Stromal cell of bone marrow (primary cell): ENCODE measurements at regions not wholly inside any gene's neighbourhood (a gene's known extent, or its start where the extent isn't known, plus 50 kb on each side); places are given as distances from the start of the nearest gene placed in this dataset.

Source experiments
- DNase-seq: peaks from one replicate; pipeline ENCODE4 v3.0.0-alpha.2; 2012; ENCODE audit warnings: low read depth

- DNase-seq = no peak
Measured at GRCh38 chr2:81549646-81550045, 1245.1 kb upstream of the LRRTM1 start.

DNA sequence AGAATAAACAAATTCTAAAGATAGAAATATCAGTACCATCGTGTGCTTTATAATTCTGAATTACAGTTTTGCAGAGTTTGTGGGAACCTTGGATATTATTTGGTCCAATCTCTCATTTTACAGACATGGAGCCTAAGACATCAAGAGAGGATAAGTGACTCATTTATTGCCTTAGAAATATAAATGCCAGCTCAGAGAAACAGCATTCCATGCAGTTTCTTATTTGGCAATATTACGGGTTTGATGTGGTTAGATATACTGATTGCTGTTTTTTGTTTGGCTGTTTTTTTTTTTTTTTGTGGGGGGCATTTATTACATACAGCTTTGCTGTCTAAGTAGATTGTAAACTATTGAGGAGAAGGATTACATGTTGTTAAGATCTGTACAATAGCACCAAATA lies 1241.1 kb upstream of the LRRTM1 start:
- DNase-seq = no peak

- no peak for DNase-seq
Measured at GRCh38 chr2:81542119-81542518, 1237.6 kb upstream of the LRRTM1 start.

- DNase-seq = no peak
Measured at GRCh38 chr2:81529944-81530343, 1225.4 kb upstream of the LRRTM1 start.

- no peak for DNase-seq
Measured at GRCh38 chr2:81528852-81529480, 1224.4 kb upstream of the LRRTM1 start.

GRCh38 chr2:81523344-81523743 lies 1218.8 kb upstream of the LRRTM1 start:
- no peak for DNase-seq

- no peak for DNase-seq
Measured at GRCh38 chr2:81513328-81513727, 1208.8 kb upstream of the LRRTM1 start.

- no peak for DNase-seq
Measured at GRCh38 chr2:81505586-81505985, 1201.0 kb upstream of the LRRTM1 start.

GRCh38 chr2:81495556-81495955 lies 1191.0 kb upstream of the LRRTM1 start:
- DNase-seq = no peak

DNA sequence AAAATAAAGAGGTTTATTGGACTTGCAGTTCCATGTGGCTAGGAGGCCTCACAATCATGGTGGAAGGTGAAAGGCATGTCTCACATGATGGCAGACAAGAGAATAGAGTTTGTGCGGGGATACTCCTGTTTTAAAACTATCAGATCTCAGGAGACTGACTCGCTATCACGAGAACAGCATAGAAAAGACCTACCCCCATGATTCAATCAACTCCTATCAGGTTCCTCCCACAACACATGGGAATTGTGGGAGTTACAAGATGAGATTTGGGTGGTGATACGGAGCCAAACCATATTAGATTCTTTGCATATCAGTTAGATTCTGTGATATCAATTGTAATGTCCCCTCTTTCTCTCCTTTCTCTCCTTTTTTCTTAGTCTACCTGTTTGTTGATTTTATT lies 1178.7 kb upstream of the LRRTM1 start:
- DNase-seq = no peak

GRCh38 chr2:81481994-81482368 lies 1177.4 kb upstream of the LRRTM1 start:
- DNase-seq = no peak

DNA sequence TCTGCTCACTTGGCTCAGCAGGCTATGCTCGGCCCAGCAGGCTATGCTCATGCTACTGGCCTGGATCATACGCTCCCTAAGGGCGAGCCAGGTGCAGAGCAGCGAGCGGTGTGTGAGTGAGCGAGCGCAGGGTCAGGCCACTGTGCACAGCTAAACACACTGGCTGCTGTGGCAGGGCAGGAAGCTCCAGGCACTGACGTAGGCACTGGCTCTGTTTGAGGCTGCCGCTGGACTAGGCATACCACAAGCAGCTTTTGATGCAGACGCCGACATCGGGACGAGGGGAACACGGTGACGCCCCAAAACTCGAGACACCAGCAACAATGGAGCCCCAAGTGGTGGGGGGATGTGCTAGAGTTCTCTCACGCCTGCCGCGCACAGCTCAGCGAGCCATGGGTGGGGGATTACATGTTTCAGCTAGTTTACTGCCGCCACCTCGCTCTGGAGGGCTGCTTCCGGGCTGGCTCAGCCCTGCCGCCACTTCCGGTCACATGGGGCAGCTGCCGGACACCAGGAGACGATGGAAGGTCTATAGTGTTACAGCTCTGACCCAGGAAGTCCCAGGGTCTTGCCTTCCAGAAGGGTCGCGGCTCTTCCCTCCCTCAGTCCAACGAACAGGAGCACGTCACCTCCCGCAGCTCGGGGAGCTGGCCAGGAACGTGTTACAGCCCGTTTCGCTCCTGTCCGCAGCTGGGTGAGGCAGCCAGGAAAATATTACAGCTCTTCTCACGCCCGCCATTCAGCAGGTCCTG lies 1176.9 kb upstream of the LRRTM1 start:
- no peak for DNase-seq

- no peak for DNase-seq
Measured at GRCh38 chr2:81467096-81467495, 1162.5 kb upstream of the LRRTM1 start.

DNA sequence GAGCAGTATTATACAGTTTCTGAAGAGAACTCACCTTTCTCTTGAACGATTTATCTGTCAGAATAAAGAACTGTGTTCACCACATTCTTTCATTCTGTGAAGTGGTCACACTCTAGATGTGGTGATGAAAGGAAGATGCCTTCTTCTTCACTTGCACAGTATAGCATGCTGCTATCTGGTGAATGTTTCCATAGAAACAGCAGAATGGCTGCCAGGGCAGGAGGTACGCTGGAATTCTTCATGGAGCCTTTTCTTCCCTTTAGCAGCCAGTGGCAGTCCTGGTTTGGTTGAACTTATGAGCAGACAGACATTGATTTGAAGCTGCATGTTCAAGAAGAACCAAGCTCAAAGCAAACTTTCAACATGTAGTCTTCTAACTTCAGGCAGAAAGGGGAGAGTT lies 1157.9 kb upstream of the LRRTM1 start:
- DNase-seq = no peak

DNA sequence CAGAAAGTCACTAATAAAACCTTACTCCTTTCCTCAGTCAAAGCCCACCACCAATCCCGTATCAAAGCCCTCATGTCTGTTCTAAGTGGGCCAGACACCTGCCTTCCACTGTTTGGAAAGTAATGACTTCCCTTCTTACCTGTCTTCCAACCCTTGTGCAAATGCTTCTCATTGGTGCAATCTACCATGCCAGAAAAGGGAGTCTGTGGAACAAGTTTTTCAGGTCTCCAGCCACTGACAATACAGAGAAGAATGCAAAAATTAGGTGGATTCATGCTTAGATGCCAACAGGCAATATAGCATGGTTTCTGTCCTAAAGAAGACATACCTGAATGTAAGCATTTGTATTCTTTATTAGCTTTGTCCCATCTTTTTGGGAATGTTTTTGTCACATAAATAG lies 1140.6 kb upstream of the LRRTM1 start:
- no peak for DNase-seq

DNA sequence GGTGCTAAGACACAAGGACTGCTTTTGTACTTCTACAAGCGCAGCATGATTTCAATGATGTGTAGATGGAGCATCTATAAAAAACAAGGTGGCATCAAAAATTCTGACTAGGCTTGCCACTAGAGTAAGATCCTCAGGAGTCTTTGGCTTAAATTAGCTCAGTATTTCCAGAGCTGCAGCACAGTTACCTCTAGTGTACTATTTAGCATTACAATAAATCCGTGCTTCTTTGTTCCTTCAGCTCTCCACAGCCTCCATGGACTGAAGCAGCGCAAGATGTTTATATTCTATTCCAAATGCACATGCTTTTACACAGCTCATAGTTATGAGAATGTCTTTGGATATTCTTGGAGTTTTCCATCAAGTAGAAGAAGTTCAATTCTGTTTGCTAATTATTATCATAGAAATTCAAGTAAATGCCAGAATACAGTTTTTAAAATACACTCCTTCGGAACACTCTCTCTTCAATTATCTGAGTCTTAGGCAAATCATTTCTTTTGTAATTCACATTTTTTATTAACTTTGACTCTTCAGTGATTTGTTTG lies 1133.0 kb upstream of the LRRTM1 start:
- DNase-seq = no peak

GRCh38 chr2:81436256-81436655 lies 1131.7 kb upstream of the LRRTM1 start:
- no peak for DNase-seq

DNA sequence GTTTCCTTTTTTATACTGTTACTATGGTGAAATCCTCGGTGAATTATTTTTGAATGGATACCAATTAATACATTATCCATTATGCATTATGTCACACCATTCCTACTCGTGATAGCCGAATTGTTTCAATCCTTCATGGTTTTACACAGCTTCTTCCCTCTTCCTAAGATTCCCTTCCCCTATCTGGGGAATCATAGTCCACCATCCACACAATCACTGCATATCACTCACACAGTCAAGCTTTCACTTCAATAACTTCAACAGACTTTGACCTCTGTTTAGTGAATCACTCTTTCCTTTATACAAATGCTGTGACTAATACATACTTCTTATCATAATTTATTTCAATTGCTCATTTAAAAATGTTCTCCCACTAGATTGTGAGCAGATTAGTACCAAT lies 1108.1 kb upstream of the LRRTM1 start:
- no peak for DNase-seq

- DNase-seq = no peak
Measured at GRCh38 chr2:81403508-81403907, 1099.0 kb upstream of the LRRTM1 start.

GRCh38 chr2:81396417-81397019 lies 1092.0 kb upstream of the LRRTM1 start:
- DNase-seq = no peak

DNA sequence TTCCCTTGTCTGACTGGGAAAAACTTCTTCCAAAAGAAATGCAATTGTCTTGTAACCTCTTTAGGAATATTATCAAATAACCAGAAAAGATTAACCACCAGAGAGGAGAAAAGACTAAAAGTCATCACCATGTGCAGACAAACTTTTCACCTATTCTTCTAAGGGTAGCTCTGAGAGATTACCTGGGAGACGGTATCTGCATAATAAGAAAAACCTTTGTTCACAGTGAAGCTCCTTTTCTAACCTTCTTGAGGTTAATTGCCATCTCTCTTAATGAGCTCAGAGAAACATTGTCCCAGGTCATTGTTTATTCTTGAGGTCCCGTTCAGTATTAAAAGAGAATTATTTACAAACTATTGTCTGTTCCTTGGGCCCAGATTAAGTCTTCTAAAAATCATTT lies 1091.2 kb upstream of the LRRTM1 start:
- DNase-seq = no peak

GRCh38 chr2:81389203-81389602 lies 1084.7 kb upstream of the LRRTM1 start:
- DNase-seq = no peak

DNA sequence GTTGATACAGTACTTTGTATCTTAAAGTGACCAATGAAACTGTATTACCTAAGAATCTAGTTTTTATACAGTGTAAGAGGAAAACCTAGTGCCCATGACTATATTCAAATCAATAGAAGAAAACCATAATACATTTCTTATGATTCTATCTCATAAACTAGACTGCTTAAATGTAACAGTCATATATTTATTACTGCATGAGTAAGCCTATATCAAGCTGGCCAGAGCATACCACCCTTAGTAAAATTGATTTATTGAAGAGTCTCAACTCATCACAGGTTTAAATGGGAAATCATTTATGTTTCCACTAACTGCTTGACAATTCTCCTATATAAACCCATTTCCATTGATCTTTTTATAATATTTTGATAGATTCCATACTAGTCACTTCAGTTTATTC lies 1059.2 kb upstream of the LRRTM1 start:
- no peak for DNase-seq
